H1 (cell line): ENCODE measurements at regions not wholly inside any gene's neighbourhood (a gene's known extent, or its start where the extent isn't known, plus 50 kb on each side); places are given as distances from the start of the nearest gene placed in this dataset.
"Not testable (repeated sequence)": the region's sequence is repeated elsewhere in the genome, so short reads cannot be mapped to it uniquely, and the experiment has no call there.

ENCODE experiments used
- CTCF ChIA-PET: fragments of 300-600 bp; sonication (Branson Sonifier 250); formaldehyde crosslinking; loops from one replicate; lab custom pipeline; 2021; ENCODE audit not compliant: partially characterized antibody; lab: Charles Lee
- POLR2A ChIA-PET: fragments of 300-600 bp; sonication (Branson Sonifier 250); formaldehyde crosslinking; loops from one replicate; lab custom pipeline; 2021; ENCODE audit warnings: inconsistent platforms; ENCODE audit not compliant: partially characterized antibody; lab: Charles Lee
- DNase-seq, 2 experiments: peaks; one replicate each; pipeline versions ENCODE4 v3.0.0 to v3.0.0-alpha.2; 2010 to 2022; ENCODE audit warnings: low spot score in 2 of 2, low read depth in 1 of 2, mixed read lengths in 1 of 2
- FAIRE-seq: peaks from 2 replicates; lab custom pipeline; 2011; peaks lifted over from hg19 to GRCh38; lab: Jason Lieb, UNC
- H2AFZ ChIP-seq: 2 replicates; pipeline ENCODE4 v1.8.1; 2012; ENCODE audit warnings: low read length, inconsistent platforms
- H2AK5ac ChIP-seq: 2 replicates; pipeline ENCODE4 v1.6.1; 2013; ENCODE audit warnings: low read depth, low read length
- H2BK120ac ChIP-seq: replicated peaks from 2 replicates; pipeline ENCODE3; 2013; ENCODE audit warnings: low read depth, low read length, inconsistent platforms
- H2BK12ac ChIP-seq: 2 replicates; pipeline ENCODE4 v1.6.1; 2013; ENCODE audit warnings: low read depth, low read length
- H2BK15ac ChIP-seq: 2 replicates; pipeline ENCODE4 v1.6.1; 2013; ENCODE audit warnings: low read length
- H2BK20ac ChIP-seq: 2 replicates; pipeline ENCODE4 v1.6.1; 2013; ENCODE audit warnings: low read length
- H2BK5ac ChIP-seq: 2 replicates; pipeline ENCODE4 v1.6.1; 2013; ENCODE audit warnings: low read depth, low read length
- H3K14ac ChIP-seq: 2 replicates; pipeline ENCODE4 v1.6.1; 2013; ENCODE audit warnings: inconsistent platforms; ENCODE audit not compliant: insufficient read length
- H3K18ac ChIP-seq: 2 replicates; pipeline ENCODE4 v1.6.1; 2013; ENCODE audit warnings: low read length; ENCODE audit errors: extremely low read depth
- H3K23ac ChIP-seq: 2 replicates; pipeline ENCODE4 v1.6.1; 2013; ENCODE audit warnings: inconsistent platforms; ENCODE audit not compliant: insufficient read length
- H3K23me2 ChIP-seq: 2 replicates; pipeline ENCODE4 v1.6.1; 2013; ENCODE audit warnings: low read depth, low read length
- H3K27ac ChIP-seq: 2 replicates; pipeline ENCODE4 v1.6.1; 2011; ENCODE audit warnings: low read depth, low read length, inconsistent platforms
- H3K27me3 ChIP-seq, 4 experiments: replicated peaks in 1 of 4; 1 replicate in 1 of 4; 2 replicates in 3 of 4; pipeline versions ENCODE4 v1.6.1 to v1.8.1; 2011 to 2013; ENCODE audit warnings: low read length in 3 of 4, mild to moderate bottlenecking in 3 of 4, inconsistent platforms in 2 of 4, mixed read lengths in 2 of 4, moderate library complexity in 1 of 4; ENCODE audit not compliant: control insufficient read depth in 3 of 4, insufficient read depth in 3 of 4; ENCODE audit errors: extremely low read depth in 1 of 4
- H3K36me3 ChIP-seq, 4 experiments: 2 replicates each; pipeline versions ENCODE4 v1.6.1 to v1.8.1; 2011 to 2013; ENCODE audit warnings: mild to moderate bottlenecking in 4 of 4, low read length in 3 of 4, moderate library complexity in 2 of 4, control low read depth in 1 of 4, inconsistent platforms in 1 of 4; ENCODE audit not compliant: insufficient read depth in 4 of 4, control insufficient read depth in 2 of 4
- H3K4ac ChIP-seq: replicated peaks from 2 replicates; pipeline ENCODE3; 2013; ENCODE audit warnings: low read length, low read depth, mixed read lengths, inconsistent platforms; ENCODE audit not compliant: insufficient read length
- H3K4me1 ChIP-seq, 4 experiments: replicated peaks in 1 of 4; 1 replicate in 1 of 4; 2 replicates in 3 of 4; pipeline versions ENCODE4 v1.6.1 to v1.8.1; 2011 to 2013; ENCODE audit warnings: low read length in 3 of 4, inconsistent platforms in 2 of 4, mixed read lengths in 1 of 4; ENCODE audit not compliant: insufficient read depth in 4 of 4, control insufficient read depth in 3 of 4
- H3K4me2 ChIP-seq, 2 experiments: 2 replicates each; pipeline versions ENCODE4 v1.6.1 to v1.8.1; 2011 to 2013; ENCODE audit warnings: low read depth in 2 of 2, low read length in 2 of 2, control low read depth in 1 of 2, inconsistent platforms in 1 of 2, mild to moderate bottlenecking in 1 of 2; ENCODE audit not compliant: insufficient read depth in 1 of 2
- H3K4me3 ChIP-seq, 4 experiments: fragments of 200-600, 300-600 bp in 1 of 4; sonication (generic), shearing (Covaris generic), sonication (Bioruptor Twin) in 1 of 4; 2 replicates each; pipeline versions ENCODE4 v1.5.1 to v1.8.1; 2011 to 2016; ENCODE audit warnings: low read length in 4 of 4, low read depth in 3 of 4, control low read depth in 2 of 4, inconsistent platforms in 2 of 4, mild to moderate bottlenecking in 2 of 4, mixed read lengths in 1 of 4, moderate library complexity in 1 of 4; ENCODE audit not compliant: insufficient read depth in 2 of 4; ENCODE audit errors: extremely low read depth in 1 of 4
- H3K56ac ChIP-seq: replicated peaks from 2 replicates; pipeline ENCODE3; 2013; ENCODE audit warnings: low read depth, mild to moderate bottlenecking, mixed read lengths, low read length, inconsistent platforms; ENCODE audit not compliant: insufficient read length
- H3K79me1 ChIP-seq: 2 replicates; pipeline ENCODE4 v1.6.1; 2013; ENCODE audit warnings: low read depth, low read length, control low read depth
- H3K79me2 ChIP-seq, 2 experiments: 2 replicates each; pipeline versions ENCODE4 v1.6.1 to v1.8.1; 2012 to 2013; ENCODE audit warnings: low read length in 2 of 2, mild to moderate bottlenecking in 2 of 2, inconsistent platforms in 1 of 2; ENCODE audit not compliant: insufficient read depth in 2 of 2, control insufficient read depth in 1 of 2
- H3K9ac ChIP-seq, 4 experiments: replicated peaks in 1 of 4; 1 replicate in 1 of 4; 2 replicates in 3 of 4; pipeline versions ENCODE4 v1.6.1 to v1.8.1; 2011 to 2013; ENCODE audit warnings: low read depth in 3 of 4, low read length in 3 of 4, control low read depth in 2 of 4, mild to moderate bottlenecking in 2 of 4, moderate library complexity in 2 of 4, inconsistent platforms in 1 of 4; ENCODE audit errors: extremely low read depth in 1 of 4
- H3K9me3 ChIP-seq, 2 experiments: 2 replicates each; pipeline versions ENCODE4 v1.6.1 to v1.8.1; 2012 to 2013; ENCODE audit warnings: mild to moderate bottlenecking in 2 of 2, moderate library complexity in 2 of 2, control low read depth in 1 of 2, inconsistent platforms in 1 of 2, low read depth in 1 of 2, low read length in 1 of 2, mixed read lengths in 1 of 2; ENCODE audit not compliant: insufficient read depth in 2 of 2
- H4K20me1 ChIP-seq, 2 experiments: replicated peaks in 1 of 2; 2 replicates each; pipeline versions ENCODE3 to v1.8.1; 2011 to 2013; ENCODE audit warnings: inconsistent platforms in 2 of 2, low read length in 2 of 2, mild to moderate bottlenecking in 1 of 2; ENCODE audit not compliant: insufficient read depth in 2 of 2, control insufficient read depth in 1 of 2
- H4K5ac ChIP-seq: 2 replicates; pipeline ENCODE4 v1.6.1; 2013; ENCODE audit warnings: low read length, low read depth, mixed read lengths, inconsistent platforms; ENCODE audit not compliant: insufficient read length
- H4K8ac ChIP-seq: 2 replicates; pipeline ENCODE4 v1.8.0; 2013; ENCODE audit warnings: mild to moderate bottlenecking, moderate library complexity, low read length, inconsistent platforms; ENCODE audit not compliant: insufficient read depth; ENCODE audit errors: extremely low read depth
- H4K91ac ChIP-seq: replicated peaks from 2 replicates; pipeline ENCODE3; 2013; ENCODE audit warnings: low read length, mixed read lengths, inconsistent platforms; ENCODE audit not compliant: insufficient read length
- WGBS, 2 experiments: shearing (Covaris generic) in 1 of 2; methylation state at CpG; one replicate each; pipeline versions ENCODE4 v1.1.6 to v1.1.7; 2013 to 2015; ENCODE audit warnings: low lambda C conversion rate in 2 of 2, mixed read lengths in 2 of 2, inconsistent platforms in 1 of 2, low coverage in 1 of 2, missing lambda C conversion rate in 1 of 2; ENCODE audit not compliant: insufficient replicate concordance in 2 of 2, insufficient coverage in 1 of 2, insufficient read length in 1 of 2; ENCODE audit errors: extremely low coverage in 1 of 2, missing lambda C conversion rate in 1 of 2; 5-methylcytosine and 5-hydroxymethylcytosine counted together

DNA sequence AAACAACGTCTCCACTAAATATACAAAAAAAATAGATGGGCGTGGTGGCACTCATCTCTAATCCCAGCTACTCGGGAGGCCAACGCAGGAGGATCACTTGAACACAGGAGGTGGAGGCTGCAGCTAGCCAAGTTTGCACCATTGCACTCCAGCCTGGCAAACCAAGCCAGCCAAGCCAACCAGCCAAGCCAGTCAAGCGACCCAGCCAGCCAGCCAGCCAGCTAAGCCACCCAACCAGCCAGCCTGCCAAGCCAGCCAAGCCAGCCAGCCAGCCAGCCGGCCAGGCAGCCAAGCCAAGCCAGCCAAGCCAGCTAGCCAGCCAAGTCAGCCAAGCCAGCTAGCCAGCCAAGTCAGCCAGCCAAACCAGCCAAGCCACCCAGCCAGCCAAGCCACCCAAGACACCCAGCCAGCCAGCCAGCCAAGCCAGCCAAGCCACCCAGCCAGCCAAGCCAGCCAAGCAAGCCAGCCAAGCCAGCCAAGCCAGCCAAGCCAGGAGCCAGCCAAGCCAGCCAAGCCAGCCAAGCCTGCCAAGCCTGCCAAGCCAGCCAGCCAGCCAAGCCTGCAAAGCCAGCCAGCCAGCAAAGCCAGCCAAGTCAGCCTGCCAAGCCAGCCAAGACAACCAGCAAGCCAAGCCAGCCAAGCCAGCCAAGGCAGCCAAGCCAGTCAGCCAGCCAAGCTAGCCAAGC is 342.2 kb upstream of the PLGLB2 start:
- CTCF ChIA-PET, FAIRE-seq, H3K27me3 ChIP-seq, H2BK120ac ChIP-seq, H3K56ac ChIP-seq, POLR2A ChIA-PET, H3K23ac ChIP-seq, H3K36me3 ChIP-seq, H2BK15ac ChIP-seq, H3K79me1 ChIP-seq, H3K27ac ChIP-seq, H2AFZ ChIP-seq, H2BK12ac ChIP-seq, H3K14ac ChIP-seq, H3K9me3 ChIP-seq, H3K9ac ChIP-seq, H3K4me3 ChIP-seq, H4K20me1 ChIP-seq, H3K4me1 ChIP-seq, H4K91ac ChIP-seq, H3K4ac ChIP-seq, H3K23me2 ChIP-seq, H3K18ac ChIP-seq, H2BK20ac ChIP-seq, DNase-seq, H2BK5ac ChIP-seq, H3K4me2 ChIP-seq, H3K79me2 ChIP-seq, H4K8ac ChIP-seq, H4K5ac ChIP-seq, H2AK5ac ChIP-seq: not testable (repeated sequence)
- WGBS, 2 experiments: 84% methylated on average over 2 of the region's 6 CpGs; no CpG with 5 or more reads in 1 of the 2 experiments
